ENCODE measurements at regions not wholly inside any gene's neighbourhood (a gene's known extent, or its start where the extent isn't known, plus 50 kb on each side); places are given as distances from the start of the nearest gene placed in this dataset.

DNA sequence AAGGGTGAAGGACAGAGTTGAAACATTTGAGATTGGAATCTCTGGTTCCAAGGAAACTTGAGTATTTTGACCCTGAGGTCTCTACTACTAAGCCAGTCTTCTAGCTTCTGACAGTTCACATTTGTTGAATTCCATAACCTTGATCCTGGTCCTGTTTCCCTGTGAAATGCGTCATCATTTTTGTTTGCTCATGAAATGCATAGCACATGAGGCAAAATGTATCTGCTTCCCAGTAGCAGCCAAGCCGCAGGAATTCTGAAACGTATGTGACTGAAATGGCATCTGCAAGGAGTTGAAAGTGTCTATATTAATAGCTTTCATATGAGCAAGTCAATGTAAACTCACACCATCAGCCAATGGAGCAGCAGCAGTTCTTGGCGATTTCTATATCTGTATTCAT lies 307.9 kb downstream of the CSNK1G3 start:
- DNase-seq (ENCODE audit: low read depth in 2 of 2) = no peak

- DNase-seq (ENCODE audit: low read depth in 2 of 2) = no peak
Measured at GRCh38 chr5:123819386-123819785, 307.4 kb downstream of the CSNK1G3 start.

DNA sequence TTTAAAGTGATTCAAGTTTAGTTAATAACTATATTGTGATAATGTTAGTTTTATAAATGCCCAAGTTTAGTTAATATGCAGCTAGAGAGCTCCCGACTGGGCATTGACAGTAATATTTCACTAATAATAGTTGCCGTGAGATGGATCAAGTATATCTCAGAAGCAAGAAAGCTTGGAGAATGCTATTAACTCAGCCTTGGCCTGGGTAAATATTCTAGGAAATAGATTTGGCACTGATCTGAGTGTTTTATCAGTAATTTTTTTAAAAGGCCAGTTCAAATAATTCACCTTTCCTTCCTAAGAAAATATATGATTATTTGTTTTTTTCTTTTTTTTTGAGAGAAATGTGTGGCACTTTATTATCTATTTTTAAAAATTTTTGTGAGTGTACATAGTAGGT lies 305.3 kb downstream of the CSNK1G3 start:
- DNase-seq (ENCODE audit: low read depth in 2 of 2) = no peak

GRCh38 chr5:123814801-123815470 lies 303.0 kb downstream of the CSNK1G3 start:
- peak; percentile 1 to 3 for DNase-seq (ENCODE audit: low read depth in 2 of 2)

- peak; percentile 23 to 77 for DNase-seq (ENCODE audit: low read depth in 2 of 2)
Measured at GRCh38 chr5:123813937-123814624, 302.1 kb downstream of the CSNK1G3 start.

DNA sequence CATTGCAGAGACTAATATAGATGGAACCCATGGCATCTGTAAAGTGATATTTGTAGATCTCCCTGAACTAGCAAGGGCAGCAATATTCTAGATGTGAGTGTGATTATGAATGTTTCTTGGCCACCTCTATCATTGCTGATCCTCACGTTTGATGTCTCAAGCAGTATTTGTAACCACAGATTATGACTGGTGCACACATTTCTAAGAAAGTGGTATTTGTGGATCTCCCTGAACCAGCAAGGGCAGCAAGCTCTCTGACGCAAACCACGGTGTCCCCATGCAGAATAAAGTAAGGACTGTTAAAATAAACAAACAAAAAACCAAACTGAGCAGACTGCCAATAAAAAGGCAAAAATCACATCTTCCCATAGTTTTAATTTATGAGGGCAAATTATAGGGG lies 301.3 kb downstream of the CSNK1G3 start:
- no peak for DNase-seq (ENCODE audit: low read depth in 2 of 2)

DNA sequence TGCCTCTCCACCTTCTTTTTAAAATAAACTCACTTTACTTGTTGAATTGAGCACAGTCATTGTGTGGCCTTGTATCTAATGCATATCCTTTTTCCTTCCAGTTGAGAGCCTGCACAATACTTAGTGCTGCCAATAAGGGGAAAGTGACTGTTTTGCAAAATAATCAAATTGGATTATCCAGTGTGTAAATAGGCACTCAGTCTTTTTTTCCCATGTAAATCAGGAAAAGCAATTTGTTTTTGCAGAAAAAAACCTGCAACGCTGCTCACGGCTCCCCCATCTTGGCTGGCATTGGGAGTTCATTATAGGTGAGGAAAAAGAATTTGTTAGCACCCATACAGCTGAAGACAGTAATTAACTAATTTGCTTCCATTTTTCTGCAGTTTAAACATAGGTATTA lies 299.9 kb downstream of the CSNK1G3 start:
- DNase-seq (ENCODE audit: low read depth in 2 of 2) = no peak

- no peak for DNase-seq (ENCODE audit: low read depth in 2 of 2)
Measured at GRCh38 chr5:123810746-123811340, 298.9 kb downstream of the CSNK1G3 start.

DNA sequence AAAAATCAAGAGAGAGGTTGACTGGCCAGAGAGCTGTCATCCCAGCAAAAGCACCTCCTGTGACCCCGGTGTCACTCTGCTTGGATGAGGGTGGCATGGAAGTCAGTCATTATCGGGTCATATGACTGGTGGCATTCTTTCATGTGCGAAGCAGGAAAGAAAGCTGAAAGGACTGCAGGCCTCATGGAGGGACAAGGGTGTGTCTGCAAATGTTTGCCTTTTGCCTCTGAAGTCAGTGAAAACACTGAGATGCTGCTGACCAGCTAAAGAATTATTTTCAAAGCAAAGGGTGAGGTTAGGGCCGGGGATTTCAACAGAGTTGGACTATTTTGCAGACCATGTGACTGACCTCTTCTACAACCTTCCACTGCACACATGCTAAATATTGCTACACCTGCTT lies 298.3 kb downstream of the CSNK1G3 start:
- no peak for DNase-seq (ENCODE audit: low read depth in 2 of 2)

DNA sequence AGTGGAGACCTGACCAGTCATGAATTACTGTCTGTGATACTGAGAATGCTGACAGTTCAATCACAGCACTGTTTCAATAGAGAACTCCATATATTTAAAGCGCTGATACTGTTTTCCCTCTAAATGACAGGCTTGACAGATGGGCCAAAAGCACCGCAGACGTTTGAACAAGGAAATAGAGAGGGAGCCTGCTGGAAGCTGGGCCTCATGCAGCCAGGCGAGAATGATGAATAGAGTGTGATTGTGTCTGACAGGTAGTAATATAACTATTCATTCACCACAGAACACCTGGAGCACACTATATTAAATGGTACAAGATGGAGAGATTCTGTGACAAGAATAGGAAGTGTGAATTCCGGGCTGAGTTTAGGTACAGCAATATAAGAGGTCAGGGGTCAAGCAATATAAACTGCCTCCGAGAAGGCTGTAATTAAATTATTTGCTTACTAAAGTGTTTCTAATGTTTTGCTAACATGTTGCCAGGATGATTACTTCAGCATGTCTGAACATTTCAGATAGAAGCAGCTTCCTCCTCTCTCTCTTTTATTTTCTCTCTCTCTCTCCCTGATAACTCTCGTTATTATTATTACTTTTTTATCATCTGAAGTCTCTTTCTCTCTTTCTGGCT lies 297.7 kb downstream of the CSNK1G3 start:
- no peak for DNase-seq (ENCODE audit: low read depth in 2 of 2)

GRCh38 chr5:123808461-123809380 lies 296.7 kb downstream of the CSNK1G3 start:
- DNase-seq (ENCODE audit: low read depth in 2 of 2) = no peak

- no peak for DNase-seq (ENCODE audit: low read depth in 2 of 2)
Measured at GRCh38 chr5:123807177-123807945, 295.4 kb downstream of the CSNK1G3 start.

DNA sequence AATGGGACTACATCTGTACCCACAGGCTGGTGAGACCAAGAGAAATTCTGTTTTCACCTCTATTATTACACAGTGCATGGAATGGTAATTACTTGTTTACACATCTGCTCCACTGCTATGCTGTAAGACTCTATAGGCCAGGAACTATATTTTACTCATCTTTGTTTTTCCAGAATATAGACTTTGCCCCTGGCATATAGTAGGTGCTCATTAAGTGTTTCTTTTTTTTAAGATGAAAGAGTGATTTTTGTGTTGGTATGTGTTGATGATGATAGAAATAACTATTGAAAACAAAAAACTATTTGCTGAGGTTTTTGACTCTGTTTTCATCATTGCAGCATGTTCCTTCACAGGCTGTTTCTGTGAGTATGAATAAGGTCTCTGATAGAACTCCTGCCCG lies 294.7 kb downstream of the CSNK1G3 start:
- DNase-seq (ENCODE audit: low read depth in 2 of 2) = no peak

DNA sequence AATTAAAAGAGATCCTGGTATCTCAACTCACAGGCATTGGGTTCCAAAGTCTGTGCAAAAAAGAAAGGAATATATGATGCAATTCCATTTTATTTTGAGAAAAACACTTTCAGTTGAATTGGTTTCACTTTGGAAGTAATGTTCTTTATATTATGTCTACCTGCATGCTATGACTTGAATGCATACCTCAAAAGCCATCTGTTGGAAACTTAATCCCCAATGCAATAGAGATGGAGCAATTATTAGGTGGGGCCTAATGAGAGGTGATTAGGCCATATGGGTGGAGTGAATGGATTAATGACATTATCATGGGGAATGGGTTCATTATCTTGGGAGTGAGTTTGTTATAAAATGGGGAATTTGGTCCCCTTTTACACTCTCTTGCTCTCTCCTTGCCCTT lies 293.3 kb downstream of the CSNK1G3 start:
- DNase-seq (ENCODE audit: low read depth in 2 of 2) = no peak

DNA sequence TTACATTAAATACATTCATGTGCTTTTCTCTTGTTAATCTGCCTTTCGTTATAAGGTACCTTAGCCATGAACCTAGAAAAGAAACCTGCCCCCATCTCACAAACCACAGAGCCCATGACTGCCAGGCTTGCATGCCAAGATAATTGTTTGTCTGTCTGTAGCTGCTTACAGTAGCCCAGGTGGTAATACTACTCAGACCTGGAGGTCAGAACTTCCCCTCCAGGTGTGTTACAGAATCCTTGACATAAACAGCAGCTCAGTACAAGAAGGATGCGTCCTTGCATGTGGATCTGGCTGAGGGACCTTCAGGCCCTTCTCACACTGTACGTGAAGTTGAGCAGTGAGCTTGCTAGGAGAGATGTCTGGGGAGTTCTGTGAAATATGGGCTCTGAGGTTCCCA lies 291.4 kb downstream of the CSNK1G3 start:
- DNase-seq (ENCODE audit: low read depth in 2 of 2) = no peak

DNA sequence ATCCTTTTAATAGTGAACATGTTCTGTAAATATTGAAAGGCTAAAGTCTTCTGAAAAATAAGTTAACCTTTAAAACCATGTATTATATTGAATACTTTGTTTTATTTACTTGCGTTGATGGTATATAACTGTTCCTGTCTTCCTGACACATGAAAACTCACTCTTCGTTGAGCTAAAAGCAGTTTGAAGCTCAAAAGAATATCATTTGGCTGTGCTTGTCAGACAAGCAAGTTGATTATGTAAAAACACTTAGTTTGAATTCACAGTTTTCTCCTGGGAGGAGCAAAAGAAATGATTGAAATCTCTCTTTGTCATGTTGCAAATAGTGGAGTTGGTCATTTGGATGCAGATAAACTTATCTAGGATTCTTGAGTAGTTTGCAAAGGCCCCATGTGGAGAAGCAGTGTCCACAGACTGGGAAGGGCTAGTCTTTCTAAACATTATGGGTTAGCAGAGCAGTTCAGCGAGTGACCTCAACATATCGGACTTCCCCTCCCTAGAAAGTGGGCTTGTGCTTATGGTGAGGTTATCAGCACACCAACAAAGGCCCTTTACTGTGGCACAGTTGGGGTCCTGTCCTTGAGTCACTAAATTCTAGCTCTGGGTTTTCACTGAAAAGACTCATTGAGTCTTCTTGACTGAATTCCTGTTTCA lies 290.4 kb downstream of the CSNK1G3 start:
- DNase-seq (ENCODE audit: low read depth in 2 of 2) = no peak

GRCh38 chr5:123800640-123801039 lies 288.7 kb downstream of the CSNK1G3 start:
- DNase-seq (ENCODE audit: low read depth in 2 of 2) = no peak

GRCh38 chr5:123795688-123796087 lies 283.7 kb downstream of the CSNK1G3 start:
- no peak for DNase-seq (ENCODE audit: low read depth in 2 of 2)

DNA sequence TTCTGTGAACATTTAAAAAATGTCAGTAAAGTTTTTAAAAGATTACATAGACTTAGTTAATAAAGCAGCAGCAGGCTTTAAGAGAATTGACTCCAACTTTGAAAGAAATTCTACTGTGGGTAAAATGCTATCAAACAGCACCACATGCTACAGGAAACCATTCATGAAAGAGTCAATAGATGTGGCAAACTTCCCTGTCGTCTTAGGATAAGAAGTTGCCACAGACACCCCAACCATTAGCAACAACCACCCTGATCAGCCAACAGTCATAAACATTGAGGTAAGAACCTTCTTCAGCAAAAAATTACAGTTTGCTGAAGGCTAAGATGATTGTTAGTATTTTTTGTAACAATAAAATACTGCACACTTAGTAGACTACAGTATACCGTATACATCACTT lies 278.2 kb downstream of the CSNK1G3 start:
- DNase-seq (ENCODE audit: low read depth in 2 of 2) = no peak

DNA sequence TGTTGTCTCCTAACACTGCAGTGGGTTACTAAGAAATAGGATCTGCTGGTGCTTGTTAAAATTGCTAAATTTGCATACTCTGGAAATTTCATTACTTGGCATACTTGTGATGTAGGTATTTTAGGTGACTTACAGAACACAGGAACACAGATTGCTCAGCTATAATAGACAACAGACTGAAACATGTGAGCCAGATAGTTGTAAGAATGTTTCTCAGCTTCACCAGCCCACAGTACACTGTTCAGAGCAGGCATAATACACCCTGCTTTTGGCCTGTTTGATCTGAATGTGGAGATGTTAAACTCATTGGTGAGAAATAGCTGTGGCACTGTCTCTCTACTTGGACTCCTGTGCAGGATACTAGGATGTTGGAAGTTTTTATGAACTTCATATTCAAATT lies 275.7 kb downstream of the CSNK1G3 start:
- DNase-seq (ENCODE audit: low read depth in 2 of 2) = no peak

Measured in lung microvascular endothelial cell (primary cell).